AML-193 (cell line): ENCODE measurements at regions not wholly inside any gene's neighbourhood (a gene's known extent, or its start where the extent isn't known, plus 50 kb on each side); places are given as distances from the start of the nearest gene placed in this dataset.

Source experiments
- DNase-seq, 2 experiments: peaks; one replicate each; lab custom pipeline; 2025; lab: John Stamatoyannopoulos, UW

- DNase-seq, result no peak
These were observed 52.8 kb downstream of the PPP1R2C start for GRCh38 chrX:42725196-42725595.

DNA sequence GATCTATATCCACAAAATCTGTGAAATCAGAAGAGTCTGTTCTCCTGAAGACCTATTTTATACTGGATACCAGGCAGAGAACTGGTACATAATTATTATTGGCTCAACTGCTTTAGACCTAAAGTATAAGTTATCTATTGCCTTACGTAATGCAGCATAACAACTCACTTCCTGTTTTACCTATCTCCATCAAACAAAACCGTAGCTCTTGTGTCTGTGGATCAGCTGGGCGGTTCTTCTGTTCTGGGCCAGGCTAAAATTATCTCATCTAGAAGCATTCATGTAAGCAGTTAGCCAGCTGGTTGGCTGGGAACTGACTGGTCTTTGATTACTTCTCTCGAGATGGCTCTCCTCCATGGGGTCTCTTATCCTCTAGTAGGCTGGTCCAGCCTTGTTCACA lies 57.8 kb downstream of the PPP1R2C start:
- DNase-seq, result no peak

- DNase-seq, result no peak
These were observed 62.2 kb downstream of the PPP1R2C start for GRCh38 chrX:42715701-42716262.

DNA sequence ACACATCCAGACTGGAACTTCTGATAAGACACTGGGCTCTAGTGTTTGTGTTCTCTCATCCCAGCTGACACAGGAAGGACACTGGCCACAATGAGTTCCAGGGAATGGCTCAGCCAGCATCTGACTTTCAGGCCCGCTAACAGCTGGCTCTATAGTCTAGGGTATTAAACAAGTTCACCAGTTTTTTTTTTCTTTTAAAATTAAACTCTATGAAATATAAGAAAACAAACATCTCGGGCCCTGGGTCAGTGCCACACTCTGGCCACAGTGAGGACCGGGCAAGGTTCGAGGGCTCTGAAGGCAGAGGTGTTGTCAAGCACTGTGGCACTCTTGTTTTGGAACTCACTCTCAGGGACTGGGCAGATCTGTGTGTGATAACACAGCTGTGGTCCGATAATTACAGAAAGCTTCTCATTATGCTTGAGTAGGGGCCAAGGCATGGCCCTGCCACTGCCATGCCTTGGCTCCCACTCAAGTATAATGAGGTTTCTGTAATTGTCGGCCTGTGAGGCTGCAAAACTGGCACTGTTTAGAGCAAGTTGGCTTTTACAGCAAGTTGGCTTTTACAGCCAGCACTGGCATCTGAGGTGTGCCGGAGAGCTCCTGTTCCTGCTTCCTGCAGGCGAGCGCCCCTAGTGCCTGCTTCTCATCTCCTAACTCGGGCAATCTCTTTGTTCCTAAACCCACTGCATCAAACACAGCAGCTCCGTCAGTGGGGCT lies 62.8 kb downstream of the PPP1R2C start:
- DNase-seq, result no peak

- DNase-seq, result no peak
These were observed 67.5 kb downstream of the PPP1R2C start for GRCh38 chrX:42710452-42710851.

GRCh38 chrX:42708222-42708621 lies 69.7 kb downstream of the PPP1R2C start:
- DNase-seq, result no peak

- no peak for DNase-seq
These were observed 70.2 kb downstream of the PPP1R2C start for GRCh38 chrX:42707742-42708141.

DNA sequence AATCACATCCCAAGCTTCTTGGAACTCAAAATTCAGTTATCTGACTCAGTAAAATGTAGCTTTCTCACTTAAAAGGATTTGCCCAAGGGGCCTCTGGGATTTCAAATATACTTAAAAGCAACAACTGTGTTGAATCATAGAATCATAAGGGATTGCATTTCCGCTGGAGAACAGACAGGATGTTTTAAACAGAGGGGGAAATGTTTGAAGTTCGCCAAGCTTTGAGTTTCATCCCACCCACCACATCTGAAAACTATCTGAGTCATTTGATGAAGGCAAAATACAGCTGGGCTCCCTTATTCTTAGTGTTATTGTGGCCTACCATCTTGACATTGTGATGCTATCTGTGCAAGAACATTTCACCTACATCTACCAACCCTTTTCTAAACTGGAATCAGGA lies 73.5 kb downstream of the PPP1R2C start:
- no peak for DNase-seq

- DNase-seq, result no peak
These were observed 80.4 kb downstream of the PPP1R2C start for GRCh38 chrX:42697544-42697943.

DNA sequence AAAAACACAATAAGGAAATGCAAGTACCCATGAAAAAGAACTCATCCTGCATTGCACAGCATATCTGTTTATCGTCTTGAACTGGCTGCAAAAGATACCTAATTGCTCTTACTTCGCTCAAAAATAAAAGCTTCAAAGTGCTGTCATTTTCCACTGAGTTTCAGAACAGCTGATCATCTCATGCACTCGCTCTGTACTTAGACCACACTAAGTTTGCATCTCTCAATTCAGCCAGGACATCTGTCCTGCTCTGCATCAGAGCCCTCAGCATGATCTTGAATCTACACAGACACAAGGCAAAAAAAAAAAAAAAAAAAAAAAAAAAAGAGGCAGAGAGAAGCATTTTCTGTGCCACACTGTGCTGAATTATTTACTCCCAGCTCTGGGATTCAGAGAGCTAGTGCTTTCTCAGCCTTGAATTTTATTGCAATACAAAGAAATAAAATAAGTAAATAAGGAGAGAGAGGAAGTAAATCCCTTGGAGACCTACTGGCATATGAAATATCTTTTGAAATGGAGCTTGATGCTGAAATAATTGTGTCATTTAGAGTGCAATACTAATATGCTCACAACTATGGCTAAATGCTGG lies 81.3 kb downstream of the PPP1R2C start:
- no peak for DNase-seq

GRCh38 chrX:42695800-42696358 lies 82.1 kb downstream of the PPP1R2C start:
- no peak for DNase-seq

- no peak for DNase-seq
These were observed 83.6 kb downstream of the PPP1R2C start for GRCh38 chrX:42694260-42694815.

DNA sequence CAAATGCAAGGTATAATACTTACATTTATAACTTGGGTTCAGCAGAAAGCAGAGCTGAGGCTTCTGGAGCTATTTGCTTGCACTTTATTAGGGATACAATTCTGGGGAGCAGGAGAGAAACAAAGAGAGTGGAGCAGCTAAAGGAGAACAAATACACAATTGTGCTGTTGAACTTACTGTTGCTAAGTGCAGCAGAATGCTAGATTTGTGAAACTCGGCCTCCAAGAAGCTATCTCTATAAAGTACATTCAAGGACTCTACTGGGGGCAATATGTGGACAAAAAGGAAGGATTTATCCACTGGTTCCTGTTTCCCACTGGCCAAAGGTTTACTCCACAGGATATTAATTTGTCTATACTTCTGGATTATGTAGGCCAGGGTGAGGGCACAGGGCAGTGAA lies 86.8 kb downstream of the PPP1R2C start:
- no peak for DNase-seq

DNA sequence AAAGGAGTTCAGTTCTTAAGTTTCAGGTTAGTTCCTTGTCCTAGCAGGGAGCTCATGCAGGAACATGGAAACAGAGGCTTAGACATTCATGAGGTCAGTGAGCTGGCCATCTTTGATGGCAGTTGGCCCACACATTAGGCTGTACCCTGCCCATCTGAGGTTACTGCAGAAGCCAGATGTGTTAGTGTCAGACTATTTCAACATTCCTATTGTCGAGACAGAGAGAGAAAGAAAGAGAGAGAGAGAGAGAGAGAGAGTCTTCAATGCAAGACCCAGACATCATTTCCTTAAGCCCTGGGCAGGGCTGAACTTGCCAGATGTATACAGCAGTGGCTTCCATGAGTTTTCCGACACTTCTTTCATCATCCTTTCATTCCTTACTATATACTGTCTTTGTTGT lies 91.3 kb downstream of the PPP1R2C start:
- no peak for DNase-seq

- no peak for DNase-seq
These were observed 91.7 kb downstream of the PPP1R2C start for GRCh38 chrX:42686296-42686695.

DNA sequence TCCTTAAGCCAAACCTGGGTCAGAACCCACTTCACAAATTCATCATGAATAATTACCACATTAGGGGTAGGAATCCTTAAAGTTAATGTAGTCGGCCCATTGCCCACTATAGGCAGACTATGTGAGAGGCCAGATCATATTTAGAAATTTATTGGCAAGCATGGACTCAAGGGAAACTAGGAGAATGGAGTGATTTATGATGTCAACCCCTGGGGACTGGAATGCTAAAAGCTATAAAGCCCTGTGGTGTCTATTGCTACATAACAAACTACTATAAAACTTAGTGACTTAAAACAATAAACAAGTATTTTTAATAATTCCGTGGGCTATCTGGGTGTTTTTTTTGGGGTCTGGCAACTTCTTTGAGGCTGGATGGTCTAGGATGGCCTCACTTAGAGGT lies 93.9 kb downstream of the PPP1R2C start:
- no peak for DNase-seq

DNA sequence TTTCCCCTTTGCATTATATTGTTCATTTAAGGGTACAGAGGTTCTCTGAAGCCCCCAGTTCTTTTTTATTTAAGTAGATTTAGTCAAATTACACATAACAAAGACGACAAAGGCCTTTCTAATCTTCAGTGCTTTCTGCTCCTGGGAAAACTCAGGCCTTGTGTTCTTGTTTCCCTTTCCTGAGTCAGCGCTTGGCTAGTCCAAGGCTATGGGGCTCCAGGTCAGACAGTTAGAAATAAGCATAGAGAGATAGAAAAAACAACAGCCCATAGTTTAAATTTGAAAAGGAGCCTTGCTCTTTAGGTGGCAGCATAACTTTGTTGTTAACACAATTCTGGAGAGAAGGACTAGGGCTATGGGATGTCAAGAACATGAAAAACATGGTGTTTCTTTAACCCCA lies 97.3 kb downstream of the PPP1R2C start:
- no peak for DNase-seq

DNA sequence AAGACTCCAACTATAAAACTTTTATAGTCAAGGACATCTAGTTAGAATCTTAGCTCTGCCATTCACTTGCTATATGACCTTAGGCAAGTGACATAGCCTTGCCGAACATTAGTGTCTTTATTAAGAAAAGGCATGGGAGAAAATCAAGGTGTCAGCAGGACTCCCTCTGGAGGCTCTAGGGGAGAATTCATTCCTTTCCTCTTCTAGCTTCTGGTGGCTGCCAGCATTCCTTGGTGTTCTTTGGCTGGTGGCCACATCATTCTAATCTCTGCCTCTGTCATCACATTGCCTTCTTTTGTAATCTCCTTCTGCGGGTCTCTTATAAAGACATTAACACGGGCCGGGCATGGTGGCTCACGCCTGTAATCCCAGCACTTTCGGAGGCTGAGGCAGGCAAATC lies 99.8 kb downstream of the PPP1R2C start:
- DNase-seq, result no peak

DNA sequence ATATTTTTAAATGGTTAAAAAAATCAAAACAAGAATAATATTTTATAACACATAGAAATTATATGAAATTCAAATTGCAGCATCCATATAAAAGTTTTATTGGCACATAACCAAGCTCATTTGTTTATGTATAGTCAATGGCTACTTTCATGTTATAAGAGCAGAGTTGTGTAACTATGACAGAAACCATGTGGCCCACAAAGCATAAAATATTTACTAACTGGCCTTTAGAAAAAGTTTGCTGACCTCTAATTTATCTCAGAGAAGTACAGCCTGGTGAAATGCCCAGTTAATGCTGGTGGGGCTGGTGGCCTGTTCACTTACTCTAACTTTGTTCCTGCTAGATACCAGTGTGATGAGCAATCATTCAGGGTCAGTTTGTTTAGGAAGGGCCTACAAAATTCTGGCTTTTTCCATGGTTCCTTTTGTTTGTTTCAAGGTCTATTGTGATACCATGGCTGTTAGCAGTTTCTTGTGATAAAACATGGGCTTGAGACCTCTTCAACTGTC lies 104.6 kb downstream of the PPP1R2C start:
- no peak for DNase-seq

- DNase-seq, result no peak
These were observed 113.3 kb downstream of the PPP1R2C start for GRCh38 chrX:42664680-42665079.

- DNase-seq, result no peak
These were observed 149.5 kb downstream of the PPP1R2C start for GRCh38 chrX:42628471-42628870.

DNA sequence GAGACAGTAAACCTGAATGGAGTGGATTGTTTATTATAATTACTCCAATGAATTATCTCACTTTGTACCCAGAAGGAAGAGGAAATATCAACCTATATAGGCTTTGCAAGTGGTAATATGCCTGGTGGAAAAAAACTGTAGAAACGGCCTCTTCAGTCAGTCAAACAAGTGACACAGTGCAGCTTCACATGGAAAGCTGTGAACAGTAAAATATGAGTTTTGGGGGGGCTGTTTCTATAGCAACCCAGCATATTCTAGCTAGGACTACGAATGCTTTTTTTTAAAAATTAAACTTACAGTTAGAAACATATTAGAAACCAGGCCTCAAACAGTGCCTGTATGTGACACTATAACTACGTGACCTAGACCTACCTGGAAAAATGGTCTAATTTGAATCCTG lies 150.1 kb downstream of the PPP1R2C start:
- no peak for DNase-seq

DNA sequence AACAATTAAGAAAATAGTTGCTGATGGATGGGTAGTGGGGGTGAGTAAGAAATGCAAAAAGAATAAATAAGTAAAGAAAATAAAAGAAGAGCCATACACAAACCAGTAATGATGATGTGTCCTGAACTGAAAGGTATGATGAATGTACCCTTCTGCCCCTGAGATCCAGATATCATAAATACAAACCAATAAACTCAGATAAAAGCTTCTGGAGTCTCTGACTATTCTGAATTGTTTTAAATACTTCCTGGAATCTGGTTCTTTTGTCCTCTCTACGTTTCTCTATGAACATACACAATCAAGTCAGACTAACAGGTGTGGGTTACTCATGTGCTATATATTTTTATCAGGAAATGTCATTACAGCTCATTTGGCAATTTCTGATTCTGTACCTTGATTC lies 153.4 kb downstream of the PPP1R2C start:
- no peak for DNase-seq
